ENCODE measurements at regions not wholly inside any gene's neighbourhood (a gene's known extent, or its start where the extent isn't known, plus 50 kb on each side); places are given as distances from the start of the nearest gene placed in this dataset.

DNA sequence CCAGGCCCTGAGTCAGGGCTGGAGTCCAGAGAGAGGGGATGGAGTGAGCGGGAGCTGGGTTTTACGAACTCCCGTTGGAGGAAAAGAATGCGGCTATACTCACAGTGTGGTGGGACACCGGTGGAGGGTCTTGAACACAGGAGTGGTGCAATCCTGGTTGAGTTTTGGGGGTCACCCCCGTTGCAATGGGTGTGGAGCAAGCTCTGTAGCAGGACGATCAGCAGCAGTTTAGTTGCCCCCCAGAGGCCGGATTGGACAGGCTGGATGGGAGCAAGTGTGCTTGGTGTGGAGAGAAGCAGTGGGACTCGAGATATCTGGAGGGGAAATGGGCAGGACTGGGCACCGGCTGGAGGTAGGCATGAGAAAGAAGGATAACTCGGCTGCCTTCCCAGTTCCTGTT lies 72.3 kb upstream of the TWIST2 start:
- no peak overlapping the region for H3K4me3 Mint-ChIP-seq

More for the DNA sequence above, 72.3 kb upstream of the TWIST2 start:
- Mint-ChIP-seq H3K27ac (peak overlapping the region; percentile 70), H3K4me1 (peaks cover 7% of the 10 kb centered on the region), H3K27me3 (peaks cover 1% of the 10 kb centered on the region), H3K9me3 (ENCODE audit: insufficient read depth) (no peaks in the 10 kb centered on the region)
- no peaks in the 10 kb centered on the region for H3K36me3 ChIP-seq (replicated peaks in 1 of 2; ENCODE audit: control extremely low read depth in 1 of 2, control insufficient read depth in 1 of 2, extremely low read depth in 1 of 2, insufficient read depth in 2 of 2, low read length in 1 of 2)
- ChIA-PET POLR2A (no interaction called here), CTCF (no interaction called here)
- H4K20me1 ChIP-seq (ENCODE audit: control insufficient read depth, insufficient read depth, low read length, poor library complexity, severe bottlenecking), result no peaks in the 10 kb centered on the region
- no peaks in the 10 kb centered on the region for H3K27me3 ChIP-seq (replicated peaks in 1 of 4; ENCODE audit: control extremely low read depth in 1 of 4, control insufficient read depth in 3 of 4, insufficient read depth in 4 of 4, low read length in 3 of 4)
- whole genome bisulfite sequencing (ENCODE audit: insufficient coverage), result 94% methylated on average over 11 of the region's 11 CpGs
- ATAC-seq (ENCODE audit: low read depth) (no peak), DNase-seq (no peak)
- H3K9me3 ChIP-seq (ENCODE audit: control extremely low read depth in 1 of 3, control insufficient read depth in 2 of 3, insufficient read depth in 1 of 3, low read length in 2 of 3), result peaks cover 0 to 64% (median 24%) of the 10 kb centered on the region in 3 donors
- no peaks in the 10 kb centered on the region for H3K79me2 ChIP-seq (ENCODE audit: control insufficient read depth, insufficient read depth, low read length)
- H2AFZ ChIP-seq (ENCODE audit: insufficient read depth, low read depth, low read length, poor library complexity, severe bottlenecking), result no peak overlapping the region
- no peak overlapping the region for H3K4me2 ChIP-seq (replicated peaks; ENCODE audit: low read depth, low read length, poor library complexity, severe bottlenecking)
- TF ChIP-seq CTCF (IDR thresholded peaks at IDR 0.05) (no peak), EZH2 (IDR thresholded peaks at IDR 0.05; ENCODE audit: borderline replicate concordance, insufficient read depth, low read depth, low read length, poor library complexity, severe bottlenecking) (no peak)
- H3K27ac ChIP-seq (ENCODE audit: low read length in 2 of 2), result peak overlapping the region; percentile 63 to 84
- intact Hi-C loops (cut with micrococcal nuclease), result no loop called here
- no peak overlapping the region for H3K4me3 ChIP-seq (ENCODE audit: control extremely low read depth in 1 of 5, extremely low read depth in 1 of 5, insufficient read depth in 1 of 5, low read depth in 2 of 5, low read length in 4 of 5)
- no peak overlapping the region for H3K9ac ChIP-seq (ENCODE audit: low read length)
- H3K4me1 ChIP-seq (ENCODE audit: control insufficient read depth in 2 of 2, insufficient read depth in 2 of 2, low read length in 2 of 2), result peaks cover 0 to 11% of the 10 kb centered on the region in 2 donors

Data from B cell (primary cell).